ELF-1 (cell line): ENCODE measurements at regions not wholly inside any gene's neighbourhood (a gene's known extent, or its start where the extent isn't known, plus 50 kb on each side); places are given as distances from the start of the nearest gene placed in this dataset.
A peak's percentile ranks its signal among the peaks of the same experiment; 100 is the strongest.
"Not testable (repeated sequence)": the region's sequence is repeated elsewhere in the genome, so short reads cannot be mapped to it uniquely, and the experiment has no call there.

ENCODE experiments used
- DNase-seq: peaks from one replicate; pipeline ENCODE4 v3.0.0-alpha.2; 2016; ENCODE audit warnings: low read depth, low spot score

DNA sequence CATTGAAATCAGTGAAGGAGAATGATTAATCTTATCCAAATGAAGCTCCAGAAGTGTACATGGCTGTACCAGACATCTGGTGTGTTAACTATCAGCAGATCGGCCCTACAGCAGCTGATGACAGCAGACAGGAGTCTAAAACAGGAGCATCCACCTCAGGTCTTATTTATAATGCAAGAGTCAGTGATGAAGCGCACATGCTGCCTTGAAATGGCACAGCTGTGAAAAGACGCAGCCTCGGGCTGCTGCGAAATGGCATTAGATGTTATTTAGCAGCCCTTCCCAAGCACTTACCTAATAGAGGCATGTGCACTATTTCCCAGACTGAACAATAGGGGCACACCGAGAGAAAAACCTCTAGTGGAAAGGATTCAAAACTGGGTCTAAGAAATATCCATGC, 472.3 kb upstream of the CBLB start:
- no peak for DNase-seq

DNA sequence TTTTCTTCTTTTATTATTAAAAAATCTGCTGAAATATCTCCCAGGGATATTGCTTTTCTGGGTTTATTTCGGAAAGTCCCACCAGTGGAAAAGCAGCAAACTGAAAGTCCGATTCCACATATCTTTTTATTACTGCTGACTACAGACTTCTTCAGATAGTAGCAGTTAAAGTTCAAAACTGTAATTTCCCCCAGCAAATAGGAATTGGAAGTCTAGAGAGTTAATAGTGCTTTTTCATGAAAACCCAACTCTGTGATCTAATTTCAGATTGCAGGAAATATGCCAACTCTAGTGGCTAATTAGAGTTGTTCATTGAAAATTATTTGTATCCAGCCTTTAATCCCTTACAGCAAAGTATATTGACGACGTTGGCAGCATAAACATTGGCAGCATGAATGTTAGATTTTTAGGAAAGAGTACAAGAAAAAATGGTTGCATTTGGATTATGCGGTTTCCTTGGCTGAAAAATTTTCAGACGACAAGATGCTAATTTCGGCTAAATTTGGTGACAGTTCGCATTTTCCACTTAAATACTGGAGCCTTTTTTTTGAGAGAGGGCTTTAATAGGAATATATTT, 472.9 kb upstream of the CBLB start:
- no peak for DNase-seq

DNA sequence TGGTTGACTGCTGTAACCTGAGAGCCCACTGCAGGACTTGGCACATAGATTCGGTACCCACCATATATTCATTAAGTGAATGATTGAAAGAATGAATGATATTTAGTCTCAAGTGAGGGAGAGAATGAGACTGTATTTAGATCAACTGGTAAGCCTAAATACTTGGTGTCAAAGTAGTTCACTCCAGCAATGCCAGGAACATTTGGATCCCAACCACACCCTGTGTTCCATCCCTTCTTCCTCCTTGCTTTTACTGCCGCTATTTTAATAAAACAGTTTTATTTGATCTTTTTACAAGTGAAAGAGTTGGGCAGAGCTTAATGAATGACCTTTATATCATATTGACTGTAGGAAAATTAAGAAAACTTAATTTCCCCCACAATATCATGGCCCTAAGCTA, 473.6 kb upstream of the CBLB start:
- no peak for DNase-seq

DNA sequence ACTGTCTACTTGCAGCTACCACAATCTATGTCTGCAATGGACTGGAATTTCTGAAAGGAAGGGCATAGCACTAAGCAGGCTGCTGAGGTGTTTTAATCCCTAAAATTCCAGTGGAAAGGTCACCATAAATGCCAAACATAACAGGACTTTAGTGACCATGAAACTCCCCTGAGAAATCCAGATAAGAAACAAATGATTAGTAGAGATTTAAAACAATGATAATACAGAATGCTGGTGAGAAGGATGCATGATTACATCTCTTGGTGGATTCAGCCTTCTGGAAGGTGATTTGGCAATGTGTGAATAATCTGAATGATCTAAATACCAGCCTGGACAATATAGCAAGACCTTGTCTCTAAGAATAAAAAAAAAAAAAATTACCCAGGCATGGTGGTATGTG, 475.0 kb upstream of the CBLB start:
- DNase-seq: no peak

DNA sequence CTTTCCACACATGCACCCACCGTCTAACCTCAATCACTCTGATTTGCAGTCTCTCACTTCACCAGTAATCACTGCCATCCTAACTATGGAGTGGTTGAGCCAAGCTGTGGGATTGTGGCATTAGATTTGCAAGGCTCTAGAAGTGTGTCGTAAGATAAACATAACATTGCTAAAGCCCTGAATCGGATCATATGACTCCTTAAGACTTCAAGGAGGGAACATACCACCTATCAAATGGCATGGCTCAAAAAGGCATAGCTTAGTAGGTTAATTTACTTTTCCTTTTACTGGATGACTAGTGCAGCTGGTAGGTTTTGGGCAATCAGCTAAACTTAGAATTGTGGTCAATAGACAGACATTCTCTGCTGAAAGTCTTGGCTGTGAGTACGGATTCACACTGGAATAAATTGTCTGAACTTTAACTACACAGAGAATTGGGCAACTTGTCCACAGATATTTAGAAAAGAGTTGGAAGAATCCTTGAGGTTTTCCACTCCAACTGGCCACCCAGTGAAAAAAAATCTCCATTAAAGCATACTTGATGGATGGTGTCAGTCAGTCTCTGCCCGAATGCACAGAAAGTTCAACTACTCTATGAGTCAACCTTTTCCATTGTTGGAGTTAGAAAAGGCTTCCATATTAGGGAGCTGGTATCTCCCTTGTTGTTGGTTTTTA, 476.7 kb upstream of the CBLB start:
- DNase-seq: no peak

DNA sequence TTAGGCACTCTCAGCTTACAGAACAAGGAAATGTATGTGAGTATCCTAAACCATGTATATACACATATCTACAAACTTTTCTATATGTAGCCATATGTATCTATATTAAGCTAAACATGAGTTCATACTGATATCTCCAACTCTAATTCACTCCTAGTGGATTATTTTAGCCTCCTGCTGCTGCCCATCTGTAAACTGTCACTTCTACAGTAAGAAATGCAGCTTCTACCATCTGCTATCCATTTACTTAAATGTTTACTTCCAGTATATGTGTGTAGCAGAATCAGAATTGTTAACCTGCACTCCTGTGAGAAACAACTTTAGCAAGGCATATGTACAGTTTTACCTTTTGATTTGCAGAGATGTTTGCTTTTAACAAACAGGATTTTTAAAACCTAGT, 478.5 kb upstream of the CBLB start:
- DNase-seq: no peak

DNA sequence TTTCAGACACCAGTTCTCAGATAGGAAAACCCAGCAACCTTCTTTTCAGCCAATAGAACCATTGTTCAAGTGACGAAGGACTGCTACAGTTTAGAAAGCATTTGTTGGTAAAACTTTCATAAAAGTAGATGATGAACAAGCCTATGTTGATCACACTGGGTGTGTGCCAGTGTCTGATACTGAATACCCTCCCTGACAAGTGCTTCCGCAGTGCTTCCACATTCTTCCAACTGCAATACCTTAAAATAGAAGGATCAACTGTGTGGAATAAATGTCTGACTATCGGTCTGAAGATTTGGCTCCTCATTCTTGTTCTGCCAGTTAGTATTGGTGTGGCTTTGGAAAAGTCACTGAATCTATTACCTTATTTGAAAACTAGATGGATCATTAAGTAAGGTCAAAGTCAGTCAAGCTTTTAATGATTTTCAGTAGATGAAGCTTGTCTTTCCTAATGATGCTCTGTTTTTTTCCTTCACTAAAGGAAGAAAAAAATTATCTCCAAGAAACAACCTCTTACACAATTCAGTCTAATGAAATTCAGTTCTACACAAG, 479.4 kb upstream of the CBLB start:
- DNase-seq: no peak

DNA sequence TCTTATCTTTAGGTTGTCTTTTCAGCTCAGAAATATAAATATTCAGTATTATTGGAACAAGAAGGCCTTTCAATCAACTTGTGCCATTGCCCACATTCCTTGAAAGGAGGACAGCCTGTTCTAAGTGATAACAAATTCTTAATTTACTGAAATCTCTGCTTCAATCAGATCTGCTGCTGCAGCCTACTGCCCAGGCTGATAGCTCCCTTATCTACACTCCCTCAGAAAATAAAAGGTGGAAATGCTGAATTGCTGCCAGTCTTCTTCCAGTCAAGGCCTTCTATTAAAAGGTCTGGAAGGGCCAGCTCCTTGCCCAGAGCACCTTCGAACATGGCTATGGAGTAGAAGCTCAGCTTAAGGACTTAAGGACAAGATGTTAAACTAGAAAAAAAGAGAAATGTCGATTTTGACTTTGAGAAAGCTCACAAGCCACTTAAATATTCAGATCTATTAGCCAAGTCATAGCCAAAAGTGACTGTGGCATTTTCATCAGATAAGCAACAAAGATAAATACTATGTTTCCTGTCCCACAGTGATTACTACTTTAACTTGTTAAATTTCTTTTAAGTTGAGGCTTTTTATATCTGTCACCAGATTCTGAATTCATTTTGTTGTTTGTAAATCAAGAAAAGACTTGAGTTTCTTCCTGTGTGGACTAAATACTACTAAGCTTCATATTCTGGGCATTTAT, 480.5 kb upstream of the CBLB start:
- no peak for DNase-seq

DNA sequence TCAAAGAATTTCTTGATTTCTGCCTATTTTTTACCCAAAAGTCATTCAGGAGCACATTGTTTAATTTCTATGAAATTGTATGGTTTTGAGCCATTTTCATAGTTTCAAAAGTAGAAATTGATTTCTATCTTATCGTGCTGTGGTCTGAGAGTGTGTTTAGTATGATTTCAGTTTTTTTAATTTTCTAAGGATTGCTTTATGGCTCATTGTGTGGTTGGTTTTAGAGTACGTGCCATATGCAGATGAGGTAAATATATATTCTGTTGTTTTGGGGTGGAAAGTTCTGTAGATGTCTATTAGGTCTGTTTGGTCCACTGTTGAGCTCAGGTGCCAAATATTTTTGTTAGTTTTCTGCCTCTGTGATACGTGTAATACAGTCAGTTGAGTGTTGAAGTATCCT, 487.1 kb upstream of the CBLB start:
- DNase-seq: no peak

DNA sequence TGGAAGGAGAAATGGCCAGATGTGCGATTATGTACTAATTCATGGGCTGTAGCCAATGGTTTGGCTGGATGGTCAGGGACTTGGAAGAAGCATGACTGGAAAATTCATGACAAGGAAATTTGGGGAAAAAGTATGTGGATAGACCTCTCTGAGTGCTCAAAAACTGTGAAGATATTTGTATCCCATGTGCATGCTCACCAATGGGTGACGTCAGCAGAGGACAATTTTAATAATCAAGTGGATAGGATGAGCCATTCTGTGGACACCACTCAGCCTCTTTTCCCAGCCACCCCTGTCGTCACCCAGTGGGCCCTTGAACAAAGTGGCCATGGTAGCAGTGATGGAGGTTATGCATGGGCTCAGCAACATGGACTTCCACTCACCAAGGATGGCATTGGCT, 490.9 kb upstream of the CBLB start:
- DNase-seq: no peak

DNA sequence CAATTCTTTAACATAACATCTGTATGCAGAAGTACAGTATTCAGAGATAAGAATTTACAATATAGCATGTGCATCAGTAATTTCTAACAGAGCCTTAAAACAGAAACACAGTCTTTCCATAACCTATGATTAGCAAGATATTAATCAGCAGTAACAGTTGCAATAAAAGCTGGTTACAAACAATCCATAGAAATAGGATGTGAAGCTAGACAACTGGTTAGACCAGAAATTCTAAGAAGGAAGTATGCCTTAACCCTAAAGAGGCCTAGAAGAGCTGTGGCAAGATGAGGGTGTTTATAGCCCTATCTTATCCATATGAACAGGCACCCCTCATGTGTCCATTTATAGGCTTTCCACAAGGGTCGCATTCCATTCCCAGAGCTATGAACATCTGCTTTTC, 492.1 kb upstream of the CBLB start:
- not testable (repeated sequence) for DNase-seq

DNA sequence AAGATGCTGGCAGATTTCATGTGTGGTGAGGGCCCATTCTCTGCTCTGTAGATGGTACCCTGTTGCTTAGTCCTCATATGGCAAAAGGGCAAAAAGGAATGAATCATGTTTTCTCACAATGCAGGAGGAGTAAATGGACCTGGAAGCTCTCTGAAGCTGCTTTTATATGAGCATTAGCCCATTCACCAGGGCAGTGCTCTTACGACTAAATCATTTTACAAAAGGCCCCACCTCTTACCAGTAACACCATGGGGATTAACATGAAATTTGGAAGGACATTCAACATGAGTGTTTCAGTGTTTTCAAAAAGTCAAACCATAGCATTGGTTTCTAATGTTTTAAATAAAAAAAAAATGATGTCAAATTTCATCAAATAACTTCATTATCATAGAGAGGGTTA, 495.7 kb upstream of the CBLB start:
- DNase-seq: no peak

DNA sequence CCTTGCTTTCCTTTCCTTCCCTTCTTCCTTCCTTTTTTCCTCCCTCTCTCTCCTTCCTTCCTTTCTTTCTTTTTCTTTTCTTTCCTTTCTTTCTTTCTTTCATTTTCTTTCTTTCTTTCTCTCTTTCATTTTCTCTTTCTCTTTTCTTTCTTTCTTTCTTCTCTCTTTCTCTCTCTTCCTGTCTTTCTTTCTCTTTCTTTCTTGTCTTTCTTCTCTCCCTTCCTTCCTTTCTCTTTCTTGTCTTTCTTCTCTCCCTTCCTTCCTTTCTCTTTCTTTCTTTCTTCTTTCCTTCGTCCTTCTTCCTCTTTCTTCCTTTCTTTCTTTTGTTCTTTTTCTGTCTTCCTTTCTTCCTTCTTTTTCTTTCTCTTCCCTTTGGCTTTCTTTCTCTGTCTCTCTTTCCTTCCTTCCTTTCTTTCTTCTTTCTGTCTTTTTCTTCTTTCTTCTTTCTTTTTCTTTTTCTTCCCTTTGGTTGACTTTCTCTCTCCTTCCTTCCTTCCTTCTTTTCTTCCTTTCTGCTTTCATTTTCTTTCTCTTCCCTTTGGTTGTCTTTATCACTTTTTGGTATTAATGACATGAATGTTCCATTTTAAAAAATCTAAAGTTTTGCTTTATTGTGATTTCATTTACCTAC, 496.4 kb upstream of the CBLB start:
- no peak for DNase-seq

DNA sequence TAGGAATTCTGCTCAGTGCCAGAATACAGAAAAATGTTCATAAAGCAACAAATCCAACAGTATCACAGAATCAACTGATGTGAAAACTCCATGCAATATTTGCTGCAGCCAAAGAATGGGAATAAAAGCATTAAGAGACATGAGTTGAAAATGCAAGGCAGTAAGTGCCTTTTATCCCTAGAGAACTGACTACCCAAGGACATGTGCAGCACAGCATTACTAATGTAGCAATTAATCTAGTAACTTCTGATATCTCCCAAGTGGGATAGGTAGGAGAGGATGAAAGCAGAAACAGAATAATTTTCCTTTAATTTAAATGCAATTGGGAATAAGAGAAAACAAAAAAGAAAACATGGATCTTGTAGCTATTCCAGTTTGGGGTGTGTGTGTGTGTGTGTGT, 497.5 kb upstream of the CBLB start:
- DNase-seq: no peak

DNA sequence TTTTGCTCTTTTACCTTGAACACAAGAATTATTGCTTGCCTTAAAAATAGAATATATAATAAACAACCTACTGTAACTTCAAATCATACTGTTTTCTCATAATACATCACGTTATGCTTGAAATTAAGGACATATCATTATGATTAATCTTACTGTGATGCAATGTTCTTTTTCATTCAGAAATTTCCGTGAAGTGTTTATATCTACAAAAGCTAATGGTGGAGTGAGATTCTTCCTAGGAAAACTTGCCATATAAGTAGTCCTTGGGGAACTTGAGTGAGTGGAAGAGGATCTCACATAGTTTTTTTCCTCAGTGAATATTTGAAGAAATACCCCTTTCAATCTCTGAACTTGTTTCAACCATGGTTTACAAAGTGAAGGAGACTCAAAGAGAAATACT, 498.7 kb upstream of the CBLB start:
- DNase-seq: no peak

DNA sequence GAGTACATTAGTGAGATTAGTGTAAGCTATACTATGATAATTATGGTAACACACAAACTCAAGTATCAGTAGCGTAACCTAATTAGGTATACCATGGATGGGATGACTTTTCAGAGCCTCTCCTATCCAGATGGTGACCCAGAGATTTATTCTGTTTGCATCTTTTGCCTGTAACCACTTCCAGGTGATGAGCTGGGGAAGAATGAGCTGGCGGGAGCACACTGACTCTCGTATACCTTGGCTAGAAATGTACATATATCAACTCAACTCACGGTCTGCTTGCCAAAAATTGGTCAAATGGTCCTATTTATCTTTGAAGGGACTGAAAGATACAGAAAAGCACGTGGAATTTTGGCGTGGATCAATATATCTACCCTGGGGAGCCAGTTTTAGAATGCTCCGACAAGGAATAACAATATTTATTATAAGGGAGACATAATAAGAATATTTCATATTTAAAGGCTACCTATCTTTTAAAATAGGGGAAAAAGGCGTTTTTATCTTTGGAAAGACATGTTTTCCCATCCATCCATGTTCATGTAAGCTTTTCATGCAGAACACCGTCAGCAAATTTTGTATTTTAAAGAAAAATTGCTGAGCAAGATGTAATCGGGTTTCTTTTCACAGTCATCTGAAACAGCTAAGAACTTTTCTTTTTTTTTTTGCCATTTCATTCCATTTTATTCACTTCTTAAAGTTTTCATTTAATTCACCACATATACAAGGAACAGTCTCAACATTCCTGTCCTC, 502.6 kb upstream of the CBLB start:
- no peak for DNase-seq

DNA sequence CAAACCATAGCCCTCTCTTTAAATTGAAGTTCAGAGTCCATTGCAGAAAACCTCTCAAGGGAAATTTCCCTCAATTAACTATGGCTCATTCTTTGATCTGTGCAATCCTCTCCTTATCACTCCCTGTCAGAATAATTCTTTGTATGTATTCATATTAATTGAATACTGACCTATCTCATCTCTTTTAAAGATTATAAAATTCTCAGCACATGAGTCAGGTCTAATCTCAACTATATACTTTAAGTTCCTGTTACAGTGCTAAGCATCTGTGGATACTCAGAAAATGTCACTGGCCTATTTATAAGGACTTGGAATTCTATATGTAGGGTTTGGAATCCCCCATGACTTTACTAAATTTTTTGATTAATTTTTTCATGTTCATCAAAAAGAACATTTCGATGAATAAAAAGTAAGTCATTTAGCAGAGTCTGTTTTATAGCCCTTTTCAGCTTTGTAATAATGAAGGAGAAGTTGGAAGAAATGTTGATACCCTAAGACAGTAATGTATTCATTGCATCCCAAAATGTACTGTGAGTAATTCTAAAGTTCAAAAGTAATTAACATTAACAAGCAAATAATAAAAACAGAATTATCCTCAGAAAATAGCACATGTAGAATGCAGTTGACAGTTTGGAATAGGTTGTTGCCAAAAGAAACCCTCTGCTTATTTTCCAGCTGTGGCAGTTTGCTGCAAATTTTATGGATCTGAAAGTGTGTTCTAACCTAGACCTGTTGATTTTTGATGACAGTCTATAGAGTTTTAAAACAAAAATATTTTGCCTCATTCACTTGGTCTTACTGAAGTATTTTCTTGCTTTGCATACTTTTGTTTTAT, 503.4 kb upstream of the CBLB start:
- DNase-seq: no peak

DNA sequence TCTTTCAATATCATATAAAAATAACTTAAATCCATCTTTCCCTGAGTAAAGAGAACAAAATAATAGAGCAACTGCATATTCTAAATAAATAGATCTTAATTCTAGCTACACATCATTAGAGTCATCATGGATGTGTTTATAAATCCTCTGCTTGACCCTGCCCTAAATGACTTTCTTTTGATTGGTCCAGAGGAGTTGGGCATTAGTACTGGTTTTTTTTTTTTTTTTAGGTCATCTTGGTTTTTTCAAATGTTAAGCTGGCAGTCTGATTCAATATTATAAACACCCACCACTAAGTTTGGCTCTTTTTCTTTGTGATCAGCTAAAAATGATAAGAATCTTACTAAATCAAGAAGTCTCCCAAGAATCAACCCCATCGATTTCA, 504.0 kb upstream of the CBLB start:
- no peak for DNase-seq

DNA sequence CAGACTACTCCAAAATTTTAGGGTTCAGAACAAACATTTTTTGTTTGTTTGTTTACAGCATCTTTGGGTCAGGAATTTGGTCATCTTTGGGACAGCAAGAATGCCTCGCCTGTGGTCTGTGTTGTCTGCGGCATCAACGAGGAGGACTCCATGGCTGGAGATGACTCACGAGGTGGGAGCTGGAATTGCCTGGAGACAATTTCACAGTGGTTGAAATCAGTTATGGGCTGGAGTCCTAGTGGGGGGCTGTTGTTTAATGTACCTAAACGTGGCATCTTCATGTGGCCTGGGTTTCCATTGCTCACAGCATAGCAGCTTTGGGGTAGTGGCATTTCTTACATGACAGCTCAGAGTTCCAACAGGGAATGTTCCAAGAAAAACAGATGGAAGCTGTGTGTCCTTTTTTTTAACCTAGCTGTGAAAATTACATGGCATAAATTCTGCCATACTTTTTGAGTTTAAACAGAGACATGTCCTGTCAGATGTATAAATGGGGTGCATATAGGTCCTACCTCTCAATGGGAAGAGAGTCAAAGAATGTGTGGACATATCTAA, 507.3 kb upstream of the CBLB start:
- DNase-seq: no peak

DNA sequence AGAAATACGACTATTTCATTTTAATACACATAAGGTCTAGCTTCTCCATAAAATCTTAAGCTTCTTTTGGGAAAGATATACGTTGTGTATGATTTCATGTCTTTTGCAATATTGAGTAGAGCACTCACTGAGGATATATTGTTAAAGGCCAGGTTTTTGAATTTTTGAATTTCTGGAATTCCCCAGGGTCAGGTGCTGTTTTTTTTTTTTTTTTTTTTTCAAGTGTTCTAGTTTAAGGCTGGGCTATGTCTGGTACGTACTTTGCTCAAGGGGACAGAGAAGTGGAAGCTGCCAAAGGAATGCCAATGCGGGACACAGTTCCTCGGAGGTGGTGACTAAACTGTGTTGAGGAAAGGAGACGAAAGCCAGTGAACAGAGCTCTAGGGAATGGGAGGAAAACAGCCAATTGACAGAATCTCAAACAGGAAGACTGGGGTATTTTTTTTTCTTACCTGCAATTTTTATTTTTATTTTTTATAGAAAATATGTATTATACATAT, 510.5 kb upstream of the CBLB start:
- DNase-seq: peak; percentile 46

DNA sequence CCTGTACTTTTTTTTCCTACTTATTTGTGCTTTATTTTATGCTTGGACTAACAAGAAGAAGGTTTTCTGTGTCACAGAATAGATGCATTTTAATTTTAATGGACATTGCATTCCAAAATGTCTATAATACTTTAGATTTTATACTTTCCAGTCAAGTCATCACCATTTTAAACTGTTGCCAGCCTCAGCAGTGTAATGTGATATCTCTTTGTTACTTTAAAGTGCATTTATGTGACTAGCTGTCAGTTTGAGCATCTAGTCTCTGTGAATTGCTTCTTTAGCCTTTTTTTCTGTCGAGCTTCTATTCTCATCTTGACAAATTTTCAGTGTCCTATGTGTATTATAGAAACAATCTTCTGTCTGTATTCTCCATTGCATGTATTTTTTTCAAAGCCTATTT, 511.4 kb upstream of the CBLB start:
- DNase-seq: no peak
